Heart right ventricle (tissue), 16 donors: ENCODE measurements at regions not wholly inside any gene's neighbourhood (a gene's known extent, or its start where the extent isn't known, plus 50 kb on each side); places are given as distances from the start of the nearest gene placed in this dataset.

ENCODE experiments used
- ATAC-seq, 8 donors: fragments of 200-7000 bp; cut with Tn5 transposase; one replicate each; pipeline ENCODE4 v1.9.1; 2020; ENCODE audit warnings: mild to moderate bottlenecking in 8 of 8, moderate library complexity in 8 of 8, moderate number of reproducible peaks in 1 of 8
- DNase-seq, 2 donors: peaks; one replicate each; pipeline ENCODE4 v3.0.0-alpha.2; 2020
- H3K27ac ChIP-seq, 10 donors: fragments of 200-600 bp; sonication (generic) in 2 of 10; one replicate each; pipeline versions ENCODE4 v1.5.0 to v1.8.0; 2020 to 2022; ENCODE audit warnings: mild to moderate bottlenecking in 3 of 10
- H3K27me3 ChIP-seq, 7 donors: fragments of 200-600 bp; one replicate each; pipeline ENCODE4 v1.8.0; 2021 to 2022; ENCODE audit warnings: mild to moderate bottlenecking in 2 of 7
- H3K36me3 ChIP-seq, 9 donors: fragments of 200-600 bp; sonication (generic) in 1 of 9; one replicate each; pipeline versions ENCODE4 v1.5.0 to v1.8.0; 2020 to 2022; ENCODE audit warnings: mild to moderate bottlenecking in 2 of 9
- H3K4me1 ChIP-seq, 9 donors: fragments of 200-600 bp; sonication (generic) in 1 of 9; one replicate each; pipeline versions ENCODE4 v1.5.0 to v1.8.0; 2020 to 2022; ENCODE audit warnings: mild to moderate bottlenecking in 4 of 9
- H3K4me3 ChIP-seq, 10 donors: fragments of 200-600 bp; sonication (generic) in 2 of 10; one replicate each; pipeline versions ENCODE4 v1.5.0 to v1.8.0; 2020 to 2022; ENCODE audit warnings: mild to moderate bottlenecking in 7 of 10, moderate library complexity in 2 of 10
- H3K9me3 ChIP-seq, 11 donors: fragments of 200-600 bp in 10 of 11; sonication (generic) in 2 of 11; one replicate each; pipeline versions ENCODE4 v1.5.0 to v1.8.0; 2013 to 2022; ENCODE audit warnings: mild to moderate bottlenecking in 2 of 11, control low read depth in 1 of 11, moderate library complexity in 1 of 11
- WGBS, 2 donors: extraction: QIAGEN DNeasy Blood & Tissue Kit; methylation state at CpG; one replicate each; pipeline ENCODE4 v1.1.7; 2013; ENCODE audit warnings: inconsistent platforms in 1 of 2; 5-methylcytosine and 5-hydroxymethylcytosine counted together
- intact Hi-C, 10 donors: fragments of 100-400 bp; cut with DNase I; formaldehyde crosslinking; loops; one replicate each; pipeline versions ENCODE4 v1.11.1 to v1.14.2; 2022
- TF ChIP-seq, protein P1 (sequence below), 9 donors: fragments of 200-600 bp; sonication (generic) in 2 of 9; IDR thresholded peaks; one replicate each; pipeline versions ENCODE4 v1.5.0 to v1.8.0; 2021 to 2022; ENCODE audit warnings: antibody characterized with exemption in 9 of 9, mild to moderate bottlenecking in 5 of 9, moderate library complexity in 1 of 9
- donor health status: Arrhythmogenic right ventricular cardiomyopathy.
- donor health status: ischemic (EF 13 %, LVEDD 7.1; RV severe dilation, severe dysfunction).
- donor health status: healthy with polysubstance abuse.
- donor health status: DM: no; HTN: yes; CAD: no.
- donor health status: DM: no; HTN: no; CAD: no.
- donor health status: ischemic (EF 25% LVEDD 6.9; RV normal size, moderate dysfunction).
- donor health status: ischemic (EF 25% LVEDD 5.7; RV mildly dilated, moderate dysfunction).
- donor health status: healthy.
- donor health status: DM: yes; HTN: yes; CAD: no.
- donor health status: Ischemic cardiomyopathy.
- donor health status: ischemic (EF 35%, LVEDD 5.7; RV mildly dilated, moderate dysfunction).
- donor health status: nonischemic (EF 11% LVEDD 7.7; RV severe dilation, severe dysfunction).
- donor health status: DM: yes; HTN: yes; CAD: no.
- donor health status: PGD.
- donor health status: ischemic (EF 29% LVEDD 5.4; RV normal size, mild dysfunction).
- donor health status: nonischemic (EF 23%, LVEDD 6.1; RV moderate dilation, normal function).

DNA sequence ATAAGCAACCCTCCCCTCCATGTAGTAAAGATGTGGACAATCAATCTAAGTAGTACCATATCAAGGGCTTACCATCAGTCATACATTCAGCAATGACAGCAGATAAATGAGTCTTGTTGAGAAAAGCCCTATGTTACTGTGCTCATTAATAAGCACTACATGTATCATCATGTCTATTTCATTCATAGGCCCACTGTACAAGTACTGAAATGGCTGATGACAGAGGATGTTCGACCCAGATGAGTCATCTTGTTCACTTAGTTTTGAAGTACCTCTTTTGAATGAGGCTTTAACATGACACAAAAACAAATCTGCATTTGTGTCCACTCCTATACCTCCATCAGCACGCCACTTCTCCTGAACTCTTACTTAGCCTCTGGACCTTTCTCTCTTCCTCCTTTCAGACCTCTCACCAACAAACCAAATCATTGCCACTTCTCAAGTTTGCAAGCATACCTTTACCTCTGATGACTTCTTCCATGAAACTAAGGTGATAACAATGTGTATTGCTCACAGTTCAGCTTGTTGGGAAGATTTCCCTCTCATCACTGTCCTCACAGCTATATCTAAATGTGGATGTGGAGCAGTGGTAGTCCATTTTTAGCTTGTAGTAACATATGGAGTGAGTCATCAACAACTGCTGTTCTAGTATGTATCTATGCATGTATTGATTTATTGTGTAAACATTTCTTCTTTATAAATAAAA lies 921.0 kb upstream of the SLC39A10 start:
- TF ChIP-seq, protein P1, sequence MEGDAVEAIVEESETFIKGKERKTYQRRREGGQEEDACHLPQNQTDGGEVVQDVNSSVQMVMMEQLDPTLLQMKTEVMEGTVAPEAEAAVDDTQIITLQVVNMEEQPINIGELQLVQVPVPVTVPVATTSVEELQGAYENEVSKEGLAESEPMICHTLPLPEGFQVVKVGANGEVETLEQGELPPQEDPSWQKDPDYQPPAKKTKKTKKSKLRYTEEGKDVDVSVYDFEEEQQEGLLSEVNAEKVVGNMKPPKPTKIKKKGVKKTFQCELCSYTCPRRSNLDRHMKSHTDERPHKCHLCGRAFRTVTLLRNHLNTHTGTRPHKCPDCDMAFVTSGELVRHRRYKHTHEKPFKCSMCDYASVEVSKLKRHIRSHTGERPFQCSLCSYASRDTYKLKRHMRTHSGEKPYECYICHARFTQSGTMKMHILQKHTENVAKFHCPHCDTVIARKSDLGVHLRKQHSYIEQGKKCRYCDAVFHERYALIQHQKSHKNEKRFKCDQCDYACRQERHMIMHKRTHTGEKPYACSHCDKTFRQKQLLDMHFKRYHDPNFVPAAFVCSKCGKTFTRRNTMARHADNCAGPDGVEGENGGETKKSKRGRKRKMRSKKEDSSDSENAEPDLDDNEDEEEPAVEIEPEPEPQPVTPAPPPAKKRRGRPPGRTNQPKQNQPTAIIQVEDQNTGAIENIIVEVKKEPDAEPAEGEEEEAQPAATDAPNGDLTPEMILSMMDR (IDR thresholded peaks at IDR 0.05), result no peak
- DNase-seq (no peak), ATAC-seq (no peak)
- Histone ChIP-seq H3K27ac (no peak overlapping the region), H3K9me3 (peaks cover 0 to 31% (median 5%) of the 10 kb centered on the region in 11 donors), H3K4me3 (no peak overlapping the region), H3K27me3 (no peaks in the 10 kb centered on the region), H3K4me1 (no peaks in the 10 kb centered on the region), H3K36me3 (no peaks in the 10 kb centered on the region)
- WGBS, 2 donors, result 69 to 78% methylated on average over 2 of the region's 2 CpGs
- intact Hi-C loops, result no loop called here

DNA sequence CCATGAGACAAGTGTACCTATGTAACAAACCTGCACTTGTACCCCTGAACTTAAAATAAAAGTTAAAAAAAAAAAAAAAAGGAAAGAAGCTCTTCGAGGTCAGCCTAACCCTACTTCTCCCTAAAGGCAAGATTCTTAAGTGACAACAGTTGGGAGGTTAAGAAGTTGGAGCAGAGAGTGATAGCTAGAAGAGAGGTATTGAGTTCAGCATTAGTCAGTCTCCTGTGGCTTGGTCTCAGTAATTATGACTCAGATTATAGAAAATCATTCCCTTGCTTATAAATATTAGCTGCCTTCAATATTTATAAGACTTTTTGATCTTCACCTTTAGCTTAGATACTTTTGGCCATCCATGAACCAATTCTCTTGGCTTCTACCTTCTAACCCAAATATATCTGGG lies 926.8 kb upstream of the SLC39A10 start:
- Histone ChIP-seq H3K27me3 (no peaks in the 10 kb centered on the region), H3K4me3 (no peak overlapping the region), H3K36me3 (no peaks in the 10 kb centered on the region), H3K27ac (no peak overlapping the region), H3K4me1 (no peaks in the 10 kb centered on the region), H3K9me3 (peaks cover 0 to 23% (median 4%) of the 10 kb centered on the region in 11 donors)
- TF ChIP-seq, protein P1 (IDR thresholded peaks at IDR 0.05), result no peak
- ATAC-seq, result no peak
- 58 to 63% methylated on average over 1 of the region's 1 CpG for WGBS, 2 donors
- no peak for DNase-seq
- intact Hi-C loops, result no loop called here

DNA sequence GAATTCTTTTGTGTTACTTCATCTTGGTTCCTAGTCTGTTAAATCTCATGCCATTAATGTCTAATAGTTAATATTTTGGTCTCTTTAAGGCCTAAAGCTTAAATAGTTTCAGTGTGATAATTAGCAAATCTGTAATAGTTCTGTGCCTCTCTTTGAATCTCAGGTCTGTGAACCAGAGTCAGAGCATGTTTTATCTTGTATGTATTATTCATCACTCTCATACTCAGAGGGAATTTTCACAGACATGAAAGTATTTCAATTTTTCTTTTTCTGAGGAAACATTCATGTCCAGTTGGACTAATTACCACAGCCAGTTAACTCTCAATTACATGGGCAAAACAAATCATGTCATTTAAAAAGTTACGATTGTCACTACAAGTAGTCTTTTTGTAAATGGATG lies 931.9 kb upstream of the SLC39A10 start:
- DNase-seq, result no peak
- no peak overlapping the region for H3K27ac ChIP-seq
- H3K4me3 ChIP-seq, result no peak overlapping the region
- intact Hi-C loops, result no loop called here
- H3K36me3 ChIP-seq, result no peaks in the 10 kb centered on the region
- peaks cover 0 to 4% (median 0%) of the 10 kb centered on the region in 11 donors for H3K9me3 ChIP-seq
- WGBS, 2 donors, result 69 to 82% methylated on average over 1 of the region's 1 CpG
- no peaks in the 10 kb centered on the region for H3K4me1 ChIP-seq
- TF ChIP-seq, protein P1 (IDR thresholded peaks at IDR 0.05), result no peak
- no peaks in the 10 kb centered on the region for H3K27me3 ChIP-seq
- ATAC-seq, result no peak

DNA sequence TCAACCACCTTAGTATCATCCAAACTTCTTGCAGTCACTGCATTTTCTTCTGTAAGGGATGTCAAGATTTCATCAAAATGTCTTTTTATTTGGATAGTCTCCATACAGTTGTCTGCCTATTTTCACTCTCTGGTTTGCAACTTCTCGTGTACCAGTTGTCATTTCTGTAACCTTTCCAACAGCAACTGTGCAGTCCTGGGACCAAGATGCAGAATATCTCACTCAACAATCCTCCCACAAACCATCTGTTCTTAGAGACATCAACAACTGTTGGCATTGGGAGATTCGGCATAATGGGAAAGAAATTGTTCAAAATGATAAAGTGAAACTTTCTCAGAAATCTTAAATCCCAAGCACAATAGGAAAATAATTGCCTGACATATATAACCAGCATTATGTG lies 933.6 kb upstream of the SLC39A10 start:
- 46 to 54% methylated on average over 2 of the region's 2 CpGs for WGBS, 2 donors
- no peak for ATAC-seq

More for the DNA sequence above, 933.6 kb upstream of the SLC39A10 start:
- TF ChIP-seq, protein P1 (IDR thresholded peaks at IDR 0.05), result no peak
- H3K4me1 ChIP-seq, result no peaks in the 10 kb centered on the region
- no peaks in the 10 kb centered on the region for H3K27me3 ChIP-seq
- no peak overlapping the region for H3K4me3 ChIP-seq
- H3K36me3 ChIP-seq, result no peaks in the 10 kb centered on the region
- intact Hi-C loops, result no loop called here
- H3K27ac ChIP-seq, result no peak overlapping the region
- no peak for DNase-seq
- H3K9me3 ChIP-seq, result peaks cover 0 to 4% (median 0%) of the 10 kb centered on the region in 11 donors
